MM.1S (cell line): ENCODE measurements at regions not wholly inside any gene's neighbourhood (a gene's known extent, or its start where the extent isn't known, plus 50 kb on each side); places are given as distances from the start of the nearest gene placed in this dataset.

Source experiments
- DNase-seq: peaks from one replicate; pipeline ENCODE4 v3.0.0-alpha.2; 2015
- H2AFZ ChIP-seq: fragments of 300-600 bp; sonication (generic); 2 replicates; pipeline ENCODE4 v1.6.0; 2016; ENCODE audit warnings: antibody characterized with exemption, low read length
- H3F3A ChIP-seq: fragments of 300-600 bp; sonication (generic); 2 replicates; pipeline ENCODE4 v1.6.1; 2016; ENCODE audit warnings: mild to moderate bottlenecking, antibody characterized with exemption, low read length, moderate library complexity, mixed read lengths; ENCODE audit not compliant: insufficient read depth
- H3K27ac ChIP-seq: fragments of 300-600 bp; sonication (generic); 2 replicates; pipeline ENCODE4 v1.5.1; 2016; ENCODE audit warnings: mild to moderate bottlenecking, low read length
- H3K27me3 ChIP-seq: fragments of 300-600 bp; sonication (generic); replicated peaks from 2 replicates; pipeline ENCODE4 v1.6.0; 2016; ENCODE audit warnings: low read length; ENCODE audit not compliant: insufficient read depth
- H3K36me3 ChIP-seq: fragments of 300-600 bp; sonication (generic); replicated peaks from 2 replicates; pipeline ENCODE4 v1.6.1; 2016; ENCODE audit warnings: mild to moderate bottlenecking, low read length, mixed read lengths; ENCODE audit not compliant: insufficient read depth
- H3K4me1 ChIP-seq: fragments of 300-600 bp; sonication (generic); 2 replicates; pipeline ENCODE4 v1.6.1; 2016; ENCODE audit warnings: low read length, mixed read lengths
- H3K4me2 ChIP-seq: fragments of 300-600 bp; sonication (generic); 2 replicates; pipeline ENCODE4 v1.6.0; 2016; ENCODE audit warnings: low read depth, low read length
- H3K4me3 ChIP-seq: fragments of 300-600 bp; sonication (generic); 2 replicates; pipeline ENCODE4 v1.5.1; 2016; ENCODE audit warnings: low read length, mixed read lengths
- H3K79me2 ChIP-seq: fragments of 300-600 bp; sonication (generic); 2 replicates; pipeline ENCODE4 v1.6.1; 2016; ENCODE audit warnings: mixed run types, low read length, mixed read lengths
- H3K9ac ChIP-seq: fragments of 300-600 bp; sonication (generic); 2 replicates; pipeline ENCODE4 v1.6.1; 2016; ENCODE audit warnings: low read length, mixed read lengths
- H3K9me2 ChIP-seq: fragments of 300-600 bp; sonication (generic); replicated peaks from 2 replicates; pipeline ENCODE4 v1.6.1; 2016; ENCODE audit warnings: mild to moderate bottlenecking, low read length, mixed read lengths; ENCODE audit not compliant: insufficient read depth
- H3K9me3 ChIP-seq: fragments of 300-600 bp; sonication (generic); replicated peaks from 2 replicates; pipeline ENCODE4 v1.6.1; 2016; ENCODE audit warnings: mild to moderate bottlenecking, low read length, mixed read lengths; ENCODE audit not compliant: insufficient read depth
- H4K20me1 ChIP-seq: fragments of 300-600 bp; sonication (generic); 2 replicates; pipeline ENCODE4 v1.6.1; 2016; ENCODE audit warnings: mild to moderate bottlenecking, low read length, moderate library complexity, mixed read lengths; ENCODE audit not compliant: insufficient read depth
- EZH2 ChIP-seq: fragments of 300-600 bp; sonication (generic); optimal IDR thresholded peaks from 2 replicates; pipeline ENCODE3; 2017; ENCODE audit warnings: low read depth, mild to moderate bottlenecking, antibody characterized with exemption, low read length, mixed read lengths
- EZH2phosphoT487 ChIP-seq: fragments of 300-600 bp; sonication (generic); IDR thresholded peaks from 2 replicates; pipeline ENCODE4 v1.6.1; 2018; ENCODE audit warnings: antibody characterized with exemption, low read length
- TF ChIP-seq, protein P1 (sequence below): fragments of 300-600 bp; sonication (generic); IDR thresholded peaks from 2 replicates; pipeline ENCODE4 v1.5.1; 2016; ENCODE audit warnings: antibody characterized with exemption, low read length, mixed read lengths

DNA sequence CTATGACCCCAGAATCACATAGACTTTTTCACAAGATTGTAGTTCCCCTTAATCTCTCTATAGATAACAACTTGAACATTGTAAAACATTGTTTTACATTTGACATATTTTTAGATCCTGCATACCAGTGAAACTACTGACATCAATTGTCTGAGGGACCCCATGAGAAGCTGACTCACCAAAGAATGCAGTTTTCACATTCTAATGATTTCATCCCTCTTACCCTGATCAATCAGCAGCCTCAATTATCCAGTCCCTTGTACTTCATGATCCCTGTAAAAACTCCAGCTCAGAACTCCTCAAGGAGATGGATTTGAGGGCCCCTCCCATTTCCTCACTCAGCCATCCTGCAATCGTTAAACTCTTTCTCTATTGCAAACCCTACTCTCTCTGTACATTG, 411.0 kb upstream of the NDST3 start:
- Histone ChIP-seq H3K27me3 (no peaks in the 10 kb centered on the region), H3K36me3 (no peaks in the 10 kb centered on the region), H3K4me2 (no peak overlapping the region), H3F3A (no peaks in the 10 kb centered on the region), H3K79me2 (no peaks in the 10 kb centered on the region), H2AFZ (no peak overlapping the region), H3K9me3 (no peaks in the 10 kb centered on the region), H3K27ac (no peak overlapping the region), H4K20me1 (no peaks in the 10 kb centered on the region), H3K9me2 (no peaks in the 10 kb centered on the region), H3K9ac (no peak overlapping the region), H3K4me1 (no peaks in the 10 kb centered on the region), H3K4me3 (no peak overlapping the region)
- TF ChIP-seq, protein P1, sequence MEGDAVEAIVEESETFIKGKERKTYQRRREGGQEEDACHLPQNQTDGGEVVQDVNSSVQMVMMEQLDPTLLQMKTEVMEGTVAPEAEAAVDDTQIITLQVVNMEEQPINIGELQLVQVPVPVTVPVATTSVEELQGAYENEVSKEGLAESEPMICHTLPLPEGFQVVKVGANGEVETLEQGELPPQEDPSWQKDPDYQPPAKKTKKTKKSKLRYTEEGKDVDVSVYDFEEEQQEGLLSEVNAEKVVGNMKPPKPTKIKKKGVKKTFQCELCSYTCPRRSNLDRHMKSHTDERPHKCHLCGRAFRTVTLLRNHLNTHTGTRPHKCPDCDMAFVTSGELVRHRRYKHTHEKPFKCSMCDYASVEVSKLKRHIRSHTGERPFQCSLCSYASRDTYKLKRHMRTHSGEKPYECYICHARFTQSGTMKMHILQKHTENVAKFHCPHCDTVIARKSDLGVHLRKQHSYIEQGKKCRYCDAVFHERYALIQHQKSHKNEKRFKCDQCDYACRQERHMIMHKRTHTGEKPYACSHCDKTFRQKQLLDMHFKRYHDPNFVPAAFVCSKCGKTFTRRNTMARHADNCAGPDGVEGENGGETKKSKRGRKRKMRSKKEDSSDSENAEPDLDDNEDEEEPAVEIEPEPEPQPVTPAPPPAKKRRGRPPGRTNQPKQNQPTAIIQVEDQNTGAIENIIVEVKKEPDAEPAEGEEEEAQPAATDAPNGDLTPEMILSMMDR = no peak
- TF ChIP-seq EZH2phosphoT487 (no peak), EZH2 (no peak)
- DNase-seq = no peak

DNA sequence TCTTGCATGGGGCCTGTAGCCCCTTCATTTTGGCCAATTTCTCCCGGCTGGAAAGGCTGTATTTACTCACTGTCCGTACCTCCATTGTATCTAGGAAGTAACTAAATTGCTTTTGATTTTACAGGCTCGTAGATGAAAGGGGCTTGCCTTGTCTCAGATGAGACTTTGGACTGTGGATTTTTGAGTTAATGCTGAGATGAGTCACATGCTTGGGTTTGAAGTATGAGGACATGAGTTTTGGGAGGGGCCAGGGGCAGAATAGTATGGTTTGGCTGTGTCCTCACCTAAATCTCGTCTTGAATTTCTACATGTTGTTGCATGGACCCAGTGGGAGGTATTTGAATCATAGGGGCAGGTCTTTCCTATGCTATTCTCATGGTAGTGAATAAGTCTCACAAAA, 407.6 kb upstream of the NDST3 start:
- no peak for DNase-seq
- no peaks in the 10 kb centered on the region for H3K4me1 ChIP-seq
- H3K4me2 ChIP-seq = no peak overlapping the region
- no peak for TF ChIP-seq EZH2
- TF ChIP-seq, protein P1 = no peak
- no peak for TF ChIP-seq EZH2phosphoT487
- H3K27ac ChIP-seq = no peak overlapping the region
- no peak overlapping the region for H3K9ac ChIP-seq
- no peak overlapping the region for H2AFZ ChIP-seq
- H3K4me3 ChIP-seq = no peak overlapping the region
- no peaks in the 10 kb centered on the region for H3K36me3 ChIP-seq
- no peaks in the 10 kb centered on the region for H3K79me2 ChIP-seq
- H4K20me1 ChIP-seq = no peaks in the 10 kb centered on the region
- H3K9me2 ChIP-seq = no peaks in the 10 kb centered on the region
- H3K27me3 ChIP-seq = no peaks in the 10 kb centered on the region
- H3F3A ChIP-seq = no peaks in the 10 kb centered on the region
- H3K9me3 ChIP-seq = no peaks in the 10 kb centered on the region

DNA sequence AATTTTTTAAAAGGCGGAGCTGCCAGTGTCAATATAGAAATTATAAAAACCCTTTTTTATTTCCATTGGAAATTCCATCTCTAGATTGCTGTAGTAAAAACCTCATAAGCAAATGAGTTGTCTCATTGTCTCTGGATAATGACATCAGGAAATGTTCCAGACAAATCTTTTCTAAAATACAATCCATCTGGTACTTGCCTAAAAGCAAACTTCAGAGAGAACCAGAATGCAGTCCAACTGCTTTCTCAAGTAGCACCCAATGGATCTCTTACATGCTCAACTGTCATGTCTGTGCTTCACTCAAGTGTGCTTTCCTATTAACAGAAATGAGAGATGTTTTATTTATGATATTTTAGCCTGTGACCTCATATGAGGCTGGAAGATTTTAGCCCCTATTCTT, 399.6 kb upstream of the NDST3 start:
- H3F3A ChIP-seq = no peaks in the 10 kb centered on the region
- H3K4me2 ChIP-seq = no peak overlapping the region
- H3K9ac ChIP-seq = no peak overlapping the region
- no peak for TF ChIP-seq EZH2
- TF ChIP-seq, protein P1 = no peak
- no peak for TF ChIP-seq EZH2phosphoT487
- no peaks in the 10 kb centered on the region for H3K9me3 ChIP-seq
- no peaks in the 10 kb centered on the region for H3K79me2 ChIP-seq
- H3K27ac ChIP-seq = no peak overlapping the region
- H3K9me2 ChIP-seq = no peaks in the 10 kb centered on the region
- no peaks in the 10 kb centered on the region for H3K27me3 ChIP-seq
- DNase-seq = no peak
- no peak overlapping the region for H2AFZ ChIP-seq
- H4K20me1 ChIP-seq = no peaks in the 10 kb centered on the region
- H3K36me3 ChIP-seq = no peaks in the 10 kb centered on the region
- H3K4me1 ChIP-seq = no peaks in the 10 kb centered on the region
- no peak overlapping the region for H3K4me3 ChIP-seq
